ENCODE measurements at regions not wholly inside any gene's neighbourhood (a gene's known extent, or its start where the extent isn't known, plus 50 kb on each side); places are given as distances from the start of the nearest gene placed in this dataset.

GRCh38 chrX:150037041-150037440, 98.8 kb upstream of the EOLA2 start:
- H3K4me3 Mint-ChIP-seq: no peak overlapping the region
- H3K27ac Mint-ChIP-seq: no peak overlapping the region
- no peaks in the 10 kb centered on the region for H3K36me3 Mint-ChIP-seq
- no peak for DNase-seq (ENCODE audit: low spot score in 2 of 2)
- peaks cover 2% of the 10 kb centered on the region for H3K27me3 Mint-ChIP-seq
- no peaks in the 10 kb centered on the region for H3K4me1 Mint-ChIP-seq
- H3K9me3 Mint-ChIP-seq: peaks cover 5% of the 10 kb centered on the region
- no peak for ATAC-seq (ENCODE audit: low read depth)

- Mint-ChIP-seq H3K4me3 (no peak overlapping the region), H3K27me3 (peaks cover 2% of the 10 kb centered on the region), H3K36me3 (no peaks in the 10 kb centered on the region), H3K9me3 (peaks cover 7% of the 10 kb centered on the region), H3K4me1 (no peaks in the 10 kb centered on the region), H3K27ac (no peak overlapping the region)
- no peak for DNase-seq (ENCODE audit: low spot score in 2 of 2)
- ATAC-seq (ENCODE audit: low read depth): no peak
These were observed 100.0 kb upstream of the EOLA2 start for GRCh38 chrX:150038315-150038714.

GRCh38 chrX:150038986-150039599, 100.8 kb upstream of the EOLA2 start:
- no peak for ATAC-seq (ENCODE audit: low read depth)

GRCh38 chrX:150041208-150041607, 102.9 kb upstream of the EOLA2 start:
- DNase-seq (ENCODE audit: low spot score in 2 of 2) (no peak), ATAC-seq (ENCODE audit: low read depth) (no peak)

More at GRCh38 chrX:150038986-150039599, 100.8 kb upstream of the EOLA2 start:
- Mint-ChIP-seq H3K4me3 (no peak overlapping the region), H3K4me1 (no peaks in the 10 kb centered on the region), H3K9me3 (peaks cover 7% of the 10 kb centered on the region), H3K27me3 (peaks cover 2% of the 10 kb centered on the region), H3K36me3 (no peaks in the 10 kb centered on the region), H3K27ac (no peak overlapping the region)
- DNase-seq (ENCODE audit: low spot score in 2 of 2): no peak

GRCh38 chrX:150044556-150044955, 106.3 kb upstream of the EOLA2 start:
- H3K9me3 Mint-ChIP-seq: peaks cover 5% of the 10 kb centered on the region
- no peaks in the 10 kb centered on the region for H3K4me1 Mint-ChIP-seq
- peaks cover 5% of the 10 kb centered on the region for H3K36me3 Mint-ChIP-seq
- DNase-seq (ENCODE audit: low spot score in 2 of 2): no peak
- H3K27ac Mint-ChIP-seq: no peak overlapping the region
- no peak overlapping the region for H3K4me3 Mint-ChIP-seq
- ATAC-seq (ENCODE audit: low read depth): no peak
- peaks cover 6% of the 10 kb centered on the region for H3K27me3 Mint-ChIP-seq

More at GRCh38 chrX:150041208-150041607, 102.9 kb upstream of the EOLA2 start:
- Mint-ChIP-seq H3K4me3 (no peak overlapping the region), H3K9me3 (peaks cover 5% of the 10 kb centered on the region), H3K27me3 (peaks cover 6% of the 10 kb centered on the region), H3K36me3 (peaks cover 5% of the 10 kb centered on the region), H3K27ac (no peak overlapping the region), H3K4me1 (no peaks in the 10 kb centered on the region)

GRCh38 chrX:150047818-150048217, 109.5 kb upstream of the EOLA2 start:
- DNase-seq (ENCODE audit: low spot score in 2 of 2): no peak
- Mint-ChIP-seq H3K27me3 (peaks cover 5% of the 10 kb centered on the region), H3K27ac (no peak overlapping the region), H3K4me1 (no peaks in the 10 kb centered on the region), H3K36me3 (peaks cover 5% of the 10 kb centered on the region), H3K4me3 (no peak overlapping the region), H3K9me3 (peaks cover 3% of the 10 kb centered on the region)
- no peak for ATAC-seq (ENCODE audit: low read depth)

- Mint-ChIP-seq H3K4me1 (no peaks in the 10 kb centered on the region), H3K4me3 (no peak overlapping the region), H3K9me3 (peaks cover 3% of the 10 kb centered on the region), H3K27me3 (peaks cover 6% of the 10 kb centered on the region), H3K27ac (no peak overlapping the region), H3K36me3 (peaks cover 5% of the 10 kb centered on the region)
- DNase-seq (ENCODE audit: low spot score in 2 of 2): no peak
- ATAC-seq (ENCODE audit: low read depth): no peak
These were observed 111.4 kb upstream of the EOLA2 start for GRCh38 chrX:150049647-150050046.

GRCh38 chrX:150050387-150050786, 112.1 kb upstream of the EOLA2 start:
- Mint-ChIP-seq H3K36me3 (peaks cover 4% of the 10 kb centered on the region), H3K4me3 (no peak overlapping the region), H3K27ac (no peak overlapping the region), H3K27me3 (peaks cover 5% of the 10 kb centered on the region), H3K4me1 (no peaks in the 10 kb centered on the region), H3K9me3 (peaks cover 1% of the 10 kb centered on the region)
- no peak for DNase-seq (ENCODE audit: low spot score in 2 of 2)
- ATAC-seq (ENCODE audit: low read depth): no peak

- peaks cover 1% of the 10 kb centered on the region for H3K36me3 Mint-ChIP-seq
- no peak overlapping the region for H3K27ac Mint-ChIP-seq
- peaks cover 3% of the 10 kb centered on the region for H3K27me3 Mint-ChIP-seq
- no peaks in the 10 kb centered on the region for H3K4me1 Mint-ChIP-seq
- no peak for ATAC-seq (ENCODE audit: low read depth)
- no peak for DNase-seq (ENCODE audit: low spot score in 2 of 2)
- H3K9me3 Mint-ChIP-seq: no peaks in the 10 kb centered on the region
- no peak overlapping the region for H3K4me3 Mint-ChIP-seq
These were observed 112.8 kb upstream of the EOLA2 start for GRCh38 chrX:150051096-150051495.

- Mint-ChIP-seq H3K9me3 (no peaks in the 10 kb centered on the region), H3K4me1 (no peaks in the 10 kb centered on the region), H3K36me3 (no peaks in the 10 kb centered on the region), H3K4me3 (no peak overlapping the region), H3K27me3 (peaks cover 2% of the 10 kb centered on the region), H3K27ac (no peak overlapping the region)
- ATAC-seq (ENCODE audit: low read depth) (no peak), DNase-seq (ENCODE audit: low spot score in 2 of 2) (no peak)
These were observed 113.9 kb upstream of the EOLA2 start for GRCh38 chrX:150052226-150052625.

- peaks cover 1% of the 10 kb centered on the region for H3K4me1 Mint-ChIP-seq
- H3K4me3 Mint-ChIP-seq: no peak overlapping the region
- peaks cover 6% of the 10 kb centered on the region for H3K27me3 Mint-ChIP-seq
These were observed 120.4 kb upstream of the EOLA2 start for GRCh38 chrX:150058728-150059127.

GRCh38 chrX:150060406-150060805, 122.1 kb upstream of the EOLA2 start:
- Mint-ChIP-seq H3K36me3 (no peaks in the 10 kb centered on the region), H3K9me3 (no peaks in the 10 kb centered on the region), H3K4me1 (peaks cover 2% of the 10 kb centered on the region), H3K27me3 (peaks cover 4% of the 10 kb centered on the region), H3K4me3 (no peak overlapping the region), H3K27ac (no peak overlapping the region)
- ATAC-seq (ENCODE audit: low read depth) (no peak), DNase-seq (ENCODE audit: low spot score in 2 of 2) (no peak)

More at GRCh38 chrX:150058728-150059127, 120.4 kb upstream of the EOLA2 start:
- no peaks in the 10 kb centered on the region for H3K9me3 Mint-ChIP-seq
- ATAC-seq (ENCODE audit: low read depth) (no peak), DNase-seq (ENCODE audit: low spot score in 2 of 2) (no peak)
- no peaks in the 10 kb centered on the region for H3K36me3 Mint-ChIP-seq
- H3K27ac Mint-ChIP-seq: no peak overlapping the region

GRCh38 chrX:150062292-150063137, 124.2 kb upstream of the EOLA2 start:
- H3K4me1 Mint-ChIP-seq: peaks cover 2% of the 10 kb centered on the region
- no peaks in the 10 kb centered on the region for H3K9me3 Mint-ChIP-seq
- H3K4me3 Mint-ChIP-seq: no peak overlapping the region
- DNase-seq (ENCODE audit: low spot score in 2 of 2): no peak
- no peak for ATAC-seq (ENCODE audit: low read depth)
- H3K27ac Mint-ChIP-seq: no peak overlapping the region
- H3K36me3 Mint-ChIP-seq: no peaks in the 10 kb centered on the region
- H3K27me3 Mint-ChIP-seq: peaks cover 1% of the 10 kb centered on the region

GRCh38 chrX:150063138-150063518, 124.8 kb upstream of the EOLA2 start:
- peaks cover 2% of the 10 kb centered on the region for H3K4me1 Mint-ChIP-seq
- H3K9me3 Mint-ChIP-seq: no peaks in the 10 kb centered on the region
- H3K27ac Mint-ChIP-seq: no peak overlapping the region

More at GRCh38 chrX:150063138-150063518, 124.8 kb upstream of the EOLA2 start:
- no peaks in the 10 kb centered on the region for H3K36me3 Mint-ChIP-seq
- DNase-seq (ENCODE audit: low spot score in 2 of 2) (no peak), ATAC-seq (ENCODE audit: low read depth) (no peak)
- H3K27me3 Mint-ChIP-seq: peaks cover 1% of the 10 kb centered on the region
- H3K4me3 Mint-ChIP-seq: no peak overlapping the region
